HG03135 (cell line): ENCODE measurements at regions not wholly inside any gene's neighbourhood (a gene's known extent, or its start where the extent isn't known, plus 50 kb on each side); places are given as distances from the start of the nearest gene placed in this dataset.

Experiments
- ATAC-seq: cut with Tn5 transposase; IDR thresholded peaks from one replicate; pipeline ENCODE4 v1.9.1; 2021; ENCODE audit warnings: mild to moderate bottlenecking, moderate library complexity; ENCODE audit not compliant: unreplicated experiment

DNA sequence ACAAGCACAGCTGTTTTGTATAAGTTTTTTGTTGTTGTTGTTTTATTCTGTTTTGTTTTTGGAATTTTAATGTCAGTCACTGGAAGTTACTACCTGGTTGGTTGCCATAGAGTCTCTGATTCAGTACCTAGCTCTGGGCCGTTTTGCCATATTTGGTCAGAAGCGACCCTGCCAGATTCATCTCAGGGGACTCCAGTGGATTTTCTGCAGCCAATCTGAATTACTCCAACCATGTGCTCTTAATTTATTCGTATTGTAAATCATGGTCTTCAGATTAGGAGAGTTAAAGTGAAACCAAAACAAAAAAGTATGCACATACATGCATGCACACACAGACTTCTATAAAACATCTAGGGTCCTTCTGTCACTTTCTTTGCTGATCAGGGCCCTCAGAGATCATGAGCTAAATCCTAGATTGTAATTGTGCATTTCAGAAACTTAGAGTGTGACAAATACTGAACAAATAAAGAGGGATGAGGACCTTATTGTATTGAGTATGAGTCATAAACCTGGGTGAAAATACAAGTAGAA is 317.4 kb upstream of the UBE2E3 start:
- ATAC-seq: no peak

DNA sequence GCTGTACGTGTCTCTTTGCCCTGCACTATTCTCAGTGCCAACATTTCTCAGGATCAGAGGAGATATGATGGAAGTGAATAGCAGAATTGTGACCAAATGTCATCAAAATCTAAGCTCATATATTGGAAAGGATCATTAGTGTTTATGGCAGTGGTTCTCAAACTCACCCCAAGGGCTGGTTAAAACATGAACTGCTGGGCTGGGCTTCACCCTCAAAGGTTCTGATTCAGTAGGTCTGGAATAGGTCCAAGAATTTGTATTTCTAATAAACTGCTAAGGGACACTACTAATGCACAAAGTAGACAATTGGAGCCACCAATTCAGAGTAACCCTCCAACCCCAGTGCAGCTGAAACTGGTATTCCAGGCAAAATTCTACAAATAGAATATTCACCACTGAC is 317.9 kb upstream of the UBE2E3 start:
- no peak for ATAC-seq

GRCh38 chr2:180661686-180662030 is 318.7 kb upstream of the UBE2E3 start:
- ATAC-seq: no peak

DNA sequence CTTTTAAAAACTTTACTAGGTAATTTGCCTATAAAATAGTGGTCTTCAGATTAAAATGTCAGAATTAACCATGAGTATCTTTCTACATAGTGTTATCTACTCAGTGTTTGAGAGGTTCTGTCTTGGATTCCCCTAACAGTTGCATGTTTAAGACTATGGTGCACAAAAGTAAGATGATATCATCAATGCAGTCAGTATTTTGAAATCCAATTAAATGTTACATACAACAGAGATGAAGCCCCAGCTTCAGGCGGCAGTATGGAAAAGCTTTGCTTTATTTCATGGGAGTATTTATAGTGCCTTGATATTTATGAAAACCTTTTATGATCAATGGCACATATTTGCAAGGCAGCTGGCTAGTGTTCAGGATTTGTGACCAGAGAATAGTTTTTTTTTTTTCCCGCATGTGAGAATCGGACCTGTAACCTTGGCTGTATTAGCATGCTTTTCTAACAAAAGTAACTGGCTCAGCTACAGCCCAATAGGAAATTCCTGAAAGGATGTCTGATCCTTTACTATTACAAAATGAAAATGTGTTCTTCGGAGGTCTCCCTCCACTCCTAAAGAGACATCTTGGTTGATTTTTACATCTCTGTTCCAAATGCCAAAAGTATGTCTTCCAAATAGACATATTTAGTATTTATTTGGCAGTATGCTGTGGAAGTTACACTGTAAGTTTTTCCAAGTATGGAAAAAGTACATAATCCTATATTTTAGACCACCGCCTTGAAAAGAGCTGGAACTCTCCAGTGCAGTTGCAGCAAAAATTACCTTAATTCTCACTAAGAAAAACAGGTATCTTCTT is 319.3 kb upstream of the UBE2E3 start:
- ATAC-seq: no peak

DNA sequence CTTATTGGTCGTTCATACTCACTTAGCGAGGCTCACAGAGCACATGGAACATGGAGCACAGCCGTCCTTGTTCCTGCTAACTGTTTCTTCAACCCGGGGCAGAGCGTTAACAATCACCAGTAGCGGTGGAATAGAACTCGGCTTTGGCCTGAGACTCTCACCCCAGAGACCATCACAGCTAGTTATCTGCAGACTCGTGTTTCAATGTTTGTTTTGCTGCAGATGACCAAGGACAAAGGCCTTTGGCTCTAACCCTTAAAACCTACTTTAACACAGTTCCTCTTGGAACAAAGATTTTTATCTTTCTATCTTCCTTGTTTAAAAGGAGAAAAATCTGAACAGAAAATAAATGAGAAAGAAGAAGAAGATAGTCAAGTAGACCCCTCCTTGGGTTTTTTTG is 320.2 kb upstream of the UBE2E3 start:
- no peak for ATAC-seq

- ATAC-seq: no peak
These were observed 323.4 kb upstream of the UBE2E3 start for GRCh38 chr2:180657054-180657453.

- no peak for ATAC-seq
These were observed 324.0 kb upstream of the UBE2E3 start for GRCh38 chr2:180656455-180656847.

DNA sequence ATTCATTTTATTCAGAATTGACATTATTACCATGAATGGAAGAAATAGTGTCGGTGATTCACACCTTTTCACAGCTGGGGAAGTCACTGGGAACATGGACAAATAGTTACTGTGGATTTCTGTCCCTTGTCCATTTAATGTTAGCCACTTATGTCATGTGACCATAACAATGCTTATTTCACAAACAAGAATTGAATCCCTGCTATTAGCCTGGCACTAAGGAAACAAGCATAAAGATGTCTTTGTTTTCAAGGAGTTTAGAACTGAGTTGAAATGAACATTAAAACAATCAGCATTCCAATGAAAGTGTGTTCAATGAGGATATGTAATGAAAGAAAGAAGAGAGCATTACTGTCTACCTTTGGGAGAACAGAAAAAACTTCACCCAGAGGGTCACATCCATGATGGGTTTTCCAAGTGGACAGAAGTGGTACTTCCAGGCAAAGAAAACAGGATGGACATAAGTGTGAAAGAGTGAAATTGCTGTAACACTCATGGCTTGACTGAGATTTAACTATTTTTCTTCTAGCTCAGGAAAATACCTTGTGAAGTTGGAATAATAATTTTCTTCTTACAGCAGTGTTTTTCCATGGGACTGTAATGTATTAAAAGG is 324.5 kb upstream of the UBE2E3 start:
- ATAC-seq: no peak

DNA sequence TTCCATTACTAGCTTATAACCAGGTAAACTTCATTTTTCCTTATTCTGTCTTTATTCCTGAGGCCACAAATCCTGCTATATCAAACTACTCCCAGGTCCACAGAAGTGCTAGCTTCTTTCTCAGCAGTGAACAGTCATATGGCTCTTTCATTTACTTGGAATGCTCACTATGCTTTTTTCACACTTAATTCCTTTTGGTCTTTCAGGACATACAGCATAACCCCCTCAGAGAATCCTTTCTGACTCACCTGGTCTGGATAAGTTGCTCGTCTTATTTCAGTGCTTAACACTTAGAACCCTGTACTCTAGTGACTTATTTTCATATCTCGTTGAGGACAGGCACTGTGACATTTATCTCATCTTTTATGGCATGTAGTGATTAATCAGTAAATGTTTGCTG is 325.0 kb upstream of the UBE2E3 start:
- no peak for ATAC-seq

DNA sequence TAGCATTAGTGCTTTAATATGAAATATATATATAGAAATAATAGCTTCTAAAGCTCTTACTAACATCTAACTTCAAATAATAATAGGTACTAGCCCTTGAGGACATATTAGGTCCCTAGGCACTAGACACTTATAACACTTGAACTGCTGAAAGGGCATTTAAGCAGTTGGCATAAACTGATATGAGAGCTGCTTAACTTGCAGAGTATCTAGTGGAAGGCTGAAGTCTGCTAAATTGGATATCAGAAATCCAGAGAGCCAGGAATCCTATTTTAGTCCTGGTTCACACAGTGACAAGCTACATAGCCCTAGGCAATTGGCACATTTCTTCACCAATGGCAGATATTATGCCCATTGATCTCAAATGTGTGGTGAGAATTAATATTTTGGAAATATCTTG is 326.9 kb upstream of the UBE2E3 start:
- ATAC-seq: no peak

DNA sequence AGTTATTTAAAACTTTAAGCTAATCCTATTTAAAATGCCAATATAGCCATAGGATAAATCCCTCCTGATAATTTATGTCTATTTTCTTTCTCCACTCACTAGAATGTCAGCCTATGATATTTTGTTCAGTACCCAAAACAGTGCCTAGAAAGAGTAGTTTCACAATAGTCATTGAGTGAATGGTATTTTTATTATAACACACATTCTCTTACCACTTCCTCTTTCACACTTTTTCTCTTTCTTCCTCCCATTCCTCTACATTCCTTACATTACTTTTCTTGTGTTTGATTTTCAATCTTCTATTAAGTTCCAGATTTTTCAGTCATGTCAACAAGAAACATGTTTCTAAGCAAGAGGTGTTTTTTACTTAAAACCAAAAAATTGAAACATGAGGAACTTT is 327.6 kb upstream of the UBE2E3 start:
- ATAC-seq: no peak

DNA sequence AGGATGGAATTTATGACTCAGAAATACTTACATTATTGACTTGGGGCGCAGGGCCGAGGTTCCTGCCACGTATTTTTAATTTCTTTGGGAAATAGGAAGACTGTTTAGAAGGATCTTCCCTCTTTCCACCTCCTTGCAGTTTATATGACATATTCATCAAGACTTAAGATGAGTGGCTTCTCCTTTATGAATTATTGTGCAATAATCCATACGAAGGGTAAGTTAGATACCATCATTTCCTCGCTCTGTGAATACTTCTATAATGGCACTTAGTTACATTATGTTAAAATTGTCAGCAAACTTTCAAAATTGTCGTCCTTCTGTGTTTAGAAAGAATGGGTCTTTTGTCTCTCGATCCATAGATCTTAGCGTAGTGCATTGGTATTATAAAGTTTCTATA is 328.8 kb upstream of the UBE2E3 start:
- ATAC-seq: no peak

DNA sequence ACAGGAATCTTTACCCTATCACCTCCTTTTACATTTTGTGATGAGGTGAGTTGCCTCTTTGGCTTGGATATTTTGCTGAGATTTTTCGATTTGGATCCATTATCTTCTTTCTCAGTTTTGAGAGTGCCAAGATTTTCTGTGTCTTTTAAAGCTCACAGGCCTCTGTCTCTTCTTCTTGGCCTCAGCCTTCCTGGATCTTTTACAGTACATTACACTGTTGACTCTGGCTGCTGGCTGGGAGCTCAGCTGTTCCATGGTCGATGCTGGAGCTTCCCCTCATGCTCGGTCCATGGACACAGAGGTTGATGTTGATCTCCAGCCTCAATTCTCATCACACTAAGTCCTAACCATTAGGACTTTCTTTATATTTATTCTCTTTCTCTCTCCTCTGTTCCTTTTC is 332.8 kb upstream of the UBE2E3 start:
- no peak for ATAC-seq

DNA sequence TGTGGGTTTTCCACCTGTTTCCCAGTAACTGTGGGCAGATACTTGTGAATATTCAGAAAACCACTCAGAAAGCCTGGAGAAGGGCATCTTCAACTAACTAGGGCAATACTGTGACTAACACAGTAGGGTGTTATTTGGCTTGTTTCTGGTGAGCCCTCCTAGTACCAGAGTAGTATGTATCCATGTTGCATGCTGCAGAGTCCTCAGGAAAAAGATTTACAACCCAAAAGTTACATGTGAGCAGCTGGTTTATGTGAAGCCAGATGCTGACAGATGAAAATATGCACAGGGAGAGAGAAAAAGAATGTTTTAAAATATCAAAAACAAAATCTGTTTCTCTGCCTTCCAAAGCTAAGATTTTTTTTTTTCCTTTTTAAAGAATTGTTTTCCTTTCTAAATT is 333.2 kb upstream of the UBE2E3 start:
- ATAC-seq: no peak

DNA sequence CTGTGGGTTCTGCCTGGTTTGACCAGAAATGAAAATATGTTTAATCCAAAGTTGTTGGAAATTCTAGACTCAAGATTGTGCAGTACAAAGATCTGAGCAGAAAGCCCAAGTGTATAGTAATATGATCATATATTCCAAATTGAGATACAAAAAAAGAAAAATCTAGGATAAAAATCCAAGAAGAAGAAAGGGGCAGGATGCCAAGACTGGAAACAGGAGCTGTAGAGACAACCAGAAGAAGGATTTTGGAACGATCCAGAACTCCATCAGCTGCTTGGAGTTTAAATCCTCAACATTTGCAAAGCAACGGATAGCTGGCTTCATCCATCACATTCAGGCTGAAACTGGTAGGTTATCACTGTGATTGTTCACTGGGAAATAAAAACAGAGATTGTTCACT is 333.6 kb upstream of the UBE2E3 start:
- ATAC-seq: no peak

DNA sequence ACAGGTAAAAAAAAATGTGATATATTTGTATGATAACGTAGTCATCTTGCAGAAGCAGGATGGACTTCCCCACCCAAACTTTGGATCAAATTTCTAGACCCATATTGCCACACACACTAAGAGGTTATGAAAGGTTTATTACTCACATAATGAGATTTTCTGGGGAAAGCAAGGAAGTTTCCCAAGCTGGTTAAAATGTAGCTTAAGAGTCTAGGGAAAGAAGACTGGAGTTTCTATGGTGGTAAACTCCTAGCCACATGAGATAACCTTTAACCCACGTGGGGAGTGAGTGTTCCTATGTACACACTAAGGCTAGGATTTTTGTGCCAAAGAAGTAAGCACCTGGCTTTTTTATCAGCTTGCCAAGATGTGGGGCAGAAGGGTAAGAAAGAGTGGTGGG is 335.7 kb upstream of the UBE2E3 start:
- ATAC-seq: no peak

- no peak for ATAC-seq
These were observed 349.6 kb upstream of the UBE2E3 start for GRCh38 chr2:180630756-180631155.

DNA sequence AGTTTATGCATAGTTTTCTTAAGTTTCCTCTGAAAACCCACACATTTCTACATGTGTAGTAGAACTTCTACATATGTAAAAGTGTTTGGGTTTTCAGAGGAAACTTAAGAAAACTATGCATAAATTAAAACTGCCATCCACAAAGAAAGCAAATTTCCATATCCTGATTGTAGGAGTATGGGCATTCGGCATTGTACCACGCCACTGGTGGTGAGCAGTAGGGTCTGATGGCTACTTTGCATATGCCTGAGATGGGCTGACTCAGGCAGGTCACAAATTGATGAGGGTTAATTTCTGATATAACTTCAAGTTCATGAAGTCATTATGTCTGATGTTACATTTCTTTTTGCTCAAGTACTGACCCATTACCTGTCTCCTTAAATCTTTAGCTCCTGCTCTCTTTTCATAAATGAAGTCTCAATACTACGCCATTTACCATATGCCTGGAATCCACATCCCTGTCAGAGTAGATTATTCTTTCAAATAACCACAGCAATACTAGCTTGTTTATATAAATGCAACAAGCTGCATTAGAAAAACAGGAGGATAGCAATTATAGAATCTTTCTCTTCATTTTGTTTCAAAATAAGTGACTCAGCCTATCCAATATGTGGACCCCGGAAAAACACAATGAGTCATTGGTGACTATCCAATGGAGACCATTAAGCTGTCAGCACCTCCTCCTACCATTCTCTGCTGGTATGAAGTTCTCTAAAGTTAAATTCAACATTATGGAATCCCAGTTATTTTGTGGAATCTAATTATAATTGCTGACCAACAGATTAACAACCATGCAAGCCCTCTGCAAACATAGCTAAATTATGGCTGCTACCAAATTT is 355.2 kb upstream of the UBE2E3 start:
- ATAC-seq: no peak

GRCh38 chr2:180621941-180622918 is 358.2 kb upstream of the UBE2E3 start:
- no peak for ATAC-seq

GRCh38 chr2:180621366-180621765 is 359.0 kb upstream of the UBE2E3 start:
- ATAC-seq: no peak

DNA sequence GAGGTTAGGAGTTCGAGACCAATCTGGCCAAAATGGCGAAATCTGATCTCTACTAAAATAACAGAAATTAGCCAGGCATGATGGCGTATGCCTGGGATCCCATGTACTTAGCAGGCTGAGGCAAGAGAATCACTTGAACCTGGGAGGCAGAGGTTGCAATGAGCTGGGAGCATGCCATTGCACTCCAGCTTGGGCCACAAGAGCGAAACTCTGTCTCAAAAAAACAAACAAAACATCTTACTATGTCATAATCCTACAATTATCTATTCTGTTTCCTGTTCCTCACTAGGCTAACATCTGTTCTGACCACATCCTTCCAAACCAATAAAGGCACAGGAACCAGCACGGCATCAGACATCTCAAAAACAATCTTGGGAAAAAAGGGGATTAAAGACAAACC is 361.8 kb upstream of the UBE2E3 start:
- no peak for ATAC-seq
